HG03469 (cell line): ENCODE measurements at regions not wholly inside any gene's neighbourhood (a gene's known extent, or its start where the extent isn't known, plus 50 kb on each side); places are given as distances from the start of the nearest gene placed in this dataset.
"Not testable (repeated sequence)": the region's sequence is repeated elsewhere in the genome, so short reads cannot be mapped to it uniquely, and the experiment has no call there.

Experiments
- ATAC-seq: cut with Tn5 transposase; IDR thresholded peaks from one replicate; pipeline ENCODE4 v1.9.1; 2021; ENCODE audit warnings: mild to moderate bottlenecking, moderate library complexity, moderate number of reproducible peaks; ENCODE audit not compliant: unreplicated experiment

DNA sequence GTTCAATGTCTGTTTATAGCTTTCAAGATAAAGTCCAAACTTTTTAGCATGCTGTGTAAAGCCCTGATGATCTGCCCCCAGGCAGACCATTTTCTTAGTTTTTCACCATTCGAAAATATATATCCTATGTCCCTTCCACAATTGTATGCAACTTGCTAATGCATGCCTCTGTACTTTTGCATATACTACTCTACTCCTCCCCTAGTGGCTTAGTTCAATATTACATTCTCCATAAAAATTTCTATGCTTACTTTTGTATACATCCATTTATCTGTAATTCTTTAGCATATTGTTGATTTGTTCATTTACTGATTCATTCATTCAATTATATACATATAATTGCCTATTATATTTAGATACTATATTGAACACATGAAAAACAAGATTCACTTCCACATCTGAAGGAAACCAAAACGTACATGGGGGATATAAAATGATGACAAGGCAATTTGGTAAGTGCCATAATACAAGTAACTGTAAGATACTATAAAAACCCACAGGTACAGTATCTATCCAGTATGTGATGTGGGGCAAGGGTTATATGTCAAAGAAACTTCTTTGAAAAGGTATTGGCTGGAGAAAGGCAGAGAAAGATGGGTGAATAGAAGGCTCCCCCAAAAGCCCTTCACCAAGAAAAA is 902.5 kb downstream of the FAM133A start:
- ATAC-seq, result no peak

DNA sequence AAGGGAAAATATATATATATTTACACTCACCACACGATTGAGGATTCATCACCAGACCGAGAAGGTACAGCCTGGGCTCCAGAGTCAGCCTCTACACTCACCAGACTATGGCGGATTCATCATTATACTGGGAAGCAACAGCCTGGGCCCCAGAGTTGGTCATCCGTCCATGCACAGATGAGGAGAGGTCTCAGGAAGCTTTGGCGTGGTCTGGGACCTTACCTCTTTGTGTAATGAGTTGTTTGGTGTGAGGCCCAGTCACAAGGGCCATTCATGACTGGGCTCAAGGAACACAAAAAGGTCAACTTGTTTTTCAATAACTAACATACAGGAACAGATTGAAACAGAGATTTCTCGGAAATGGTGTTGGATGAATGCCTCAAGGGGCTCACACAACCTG is 926.1 kb downstream of the FAM133A start:
- no peak for ATAC-seq

DNA sequence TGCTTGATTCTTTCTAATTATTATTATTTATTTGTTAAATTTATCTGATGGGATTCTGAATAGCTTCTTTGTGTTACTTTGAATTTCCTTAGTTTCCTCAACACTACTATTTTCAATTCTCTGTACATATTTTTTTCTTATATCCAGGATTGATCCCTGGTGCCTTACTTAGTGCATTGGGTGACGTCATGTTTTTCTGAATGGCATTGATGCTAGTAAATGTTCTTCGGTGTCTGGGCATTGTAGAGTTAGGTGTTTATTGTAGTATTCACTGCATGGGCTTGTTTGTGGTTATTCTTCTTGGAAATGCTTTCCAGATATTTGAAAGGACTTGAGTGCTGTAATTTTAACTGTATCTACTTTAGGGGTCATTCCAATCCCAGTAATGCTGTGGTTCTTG is 938.1 kb downstream of the FAM133A start:
- ATAC-seq, result no peak

DNA sequence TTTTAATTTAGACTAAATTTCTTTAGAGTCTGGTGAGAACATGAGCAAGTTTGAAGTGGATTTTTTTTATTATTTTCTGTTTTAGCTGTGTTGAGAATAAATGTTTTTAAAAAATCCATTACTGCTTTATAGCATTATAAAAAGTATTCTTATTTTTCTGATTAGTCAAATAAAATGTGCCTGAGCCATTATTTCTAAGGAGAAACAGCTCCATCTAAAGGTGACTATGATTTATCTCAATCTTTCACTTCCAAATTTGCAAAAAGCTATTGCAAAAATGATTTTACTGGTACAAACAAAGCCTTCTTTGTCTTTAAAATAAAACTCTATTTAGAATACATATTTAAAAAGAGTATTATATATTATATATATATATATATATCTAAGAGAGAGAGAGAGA is 959.2 kb downstream of the FAM133A start:
- no peak for ATAC-seq

DNA sequence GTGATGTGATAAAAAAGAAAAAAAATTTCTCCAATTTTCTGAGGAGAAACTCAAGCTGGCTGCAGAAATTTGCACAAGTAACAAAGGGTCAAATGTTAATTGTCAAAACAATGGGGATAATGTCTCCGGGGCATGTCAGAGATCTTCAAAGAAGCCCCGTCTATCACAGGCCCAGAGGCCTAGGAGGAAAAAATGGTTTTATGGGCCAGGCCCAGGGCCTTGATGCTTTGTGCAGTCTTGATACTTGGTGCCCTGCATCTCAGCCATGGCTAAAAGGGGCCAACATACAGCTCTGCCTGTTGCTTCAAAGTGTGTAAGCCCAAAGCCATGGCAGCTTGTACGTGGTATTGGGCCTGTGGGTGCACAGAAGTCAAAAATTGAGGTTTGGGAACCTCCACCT is 961.0 kb downstream of the FAM133A start:
- no peak for ATAC-seq

DNA sequence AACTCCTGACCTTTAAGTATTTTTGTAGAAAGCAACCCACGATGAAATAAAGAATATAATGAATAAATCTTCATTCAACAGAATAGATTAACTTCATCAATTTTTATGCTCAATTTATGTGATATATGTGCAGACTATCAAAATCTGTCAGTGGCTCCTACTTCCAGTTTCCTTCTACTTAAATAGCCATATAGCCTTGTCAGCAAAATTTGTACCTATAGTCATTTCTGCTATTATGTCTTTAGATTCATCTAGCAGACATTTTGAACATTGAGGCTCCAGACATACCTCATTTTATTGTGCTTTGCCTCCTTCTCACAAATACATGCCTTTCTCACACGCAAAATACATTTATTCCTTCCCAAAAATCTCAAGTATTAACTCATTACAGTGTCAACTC is 971.7 kb downstream of the FAM133A start:
- no peak for ATAC-seq

DNA sequence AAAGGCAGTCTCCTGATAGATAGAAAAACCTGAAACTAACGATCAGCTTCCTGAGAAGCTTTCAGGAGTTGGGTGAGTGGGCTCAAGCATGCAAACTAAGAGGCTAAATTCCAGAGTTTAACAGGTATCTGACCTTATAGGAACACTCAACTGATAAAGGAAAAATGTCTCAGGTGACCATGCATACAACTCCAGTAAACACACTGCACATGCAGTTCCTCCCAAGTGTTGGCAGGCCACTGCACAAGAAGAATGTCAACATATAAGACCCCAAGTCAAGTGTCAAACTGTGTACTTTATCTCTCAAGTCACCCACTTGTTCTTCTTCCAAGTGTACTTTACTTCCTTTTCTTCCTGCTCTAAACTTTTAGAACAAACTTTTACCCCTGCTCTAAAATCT is 981.2 kb downstream of the FAM133A start:
- no peak for ATAC-seq

DNA sequence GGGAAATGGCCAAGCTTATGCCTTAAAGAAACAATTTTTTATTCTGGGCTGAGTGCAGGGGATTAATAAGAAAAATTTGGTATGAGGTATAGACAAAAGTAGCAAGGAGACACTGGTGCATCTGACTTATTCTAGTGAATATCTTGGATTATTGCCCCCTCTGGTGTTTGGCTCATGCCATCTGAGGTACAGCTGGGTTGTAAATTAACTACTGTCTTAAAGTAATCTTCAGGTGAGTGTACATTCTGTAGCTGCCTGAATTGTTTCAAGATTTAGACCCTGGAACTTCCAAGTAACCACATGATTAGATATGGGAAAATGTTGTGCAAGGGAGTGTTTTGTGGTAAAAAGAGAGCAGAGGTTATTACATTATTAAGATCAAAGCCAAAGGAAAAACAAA is 988.7 kb downstream of the FAM133A start:
- ATAC-seq, result no peak

DNA sequence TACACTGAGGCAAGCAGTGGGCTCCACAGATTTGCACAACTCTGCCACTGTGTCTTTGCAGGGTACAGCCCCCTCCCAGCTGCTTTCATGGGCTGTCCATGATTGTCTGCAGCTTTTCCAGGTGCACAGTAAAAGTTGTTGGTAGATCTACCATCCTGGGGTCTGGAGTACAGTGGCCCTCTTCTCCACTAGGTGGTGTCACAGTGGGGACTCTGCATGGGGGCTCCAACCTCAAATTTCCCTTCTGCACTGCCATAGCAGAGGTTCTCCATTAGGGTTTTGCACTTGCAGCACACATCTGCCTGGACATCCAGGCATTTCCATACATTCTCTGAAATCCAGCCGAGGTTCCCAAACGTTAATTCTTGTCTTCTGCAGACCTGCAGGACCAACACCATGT is 1002.3 kb downstream of the FAM133A start:
- no peak for ATAC-seq

DNA sequence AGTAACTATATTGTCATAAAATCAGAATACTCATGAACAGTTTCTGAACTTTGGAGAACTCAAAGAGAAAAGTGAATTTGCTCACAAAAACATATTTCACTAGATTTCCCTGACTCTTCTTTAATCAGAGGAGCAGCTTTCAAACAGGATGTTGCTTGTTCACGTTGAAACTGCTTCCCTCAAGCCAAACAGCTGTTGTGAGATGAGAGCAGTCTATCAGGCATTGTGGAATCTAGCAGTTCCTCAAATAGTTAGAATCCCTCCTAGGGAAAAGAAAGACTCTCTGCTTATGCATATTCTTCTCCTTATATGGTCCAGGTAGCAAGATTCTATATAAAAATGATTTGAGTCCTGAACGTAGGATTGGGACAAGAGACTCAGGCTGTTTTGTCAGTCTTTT is 1012.1 kb downstream of the FAM133A start:
- ATAC-seq, result no peak

DNA sequence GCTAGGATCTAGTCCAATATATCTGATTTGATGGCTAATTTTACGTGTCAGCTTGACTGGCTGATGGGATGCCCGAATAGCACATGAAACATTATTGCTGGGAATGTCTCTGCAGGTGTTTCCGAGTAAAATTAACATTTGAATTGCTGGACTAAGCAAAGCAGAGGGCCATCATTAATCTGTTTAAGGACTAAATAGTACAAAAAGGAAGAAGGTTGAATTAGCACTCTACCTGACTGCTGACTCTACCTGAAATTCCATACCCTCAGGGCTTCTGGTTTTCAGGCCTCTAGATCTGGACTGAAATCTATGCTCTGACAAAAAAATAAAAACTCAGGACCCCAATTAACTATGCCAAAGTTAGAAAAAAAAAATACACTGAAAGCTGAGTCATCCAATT is 1021.9 kb downstream of the FAM133A start:
- ATAC-seq, result no peak

DNA sequence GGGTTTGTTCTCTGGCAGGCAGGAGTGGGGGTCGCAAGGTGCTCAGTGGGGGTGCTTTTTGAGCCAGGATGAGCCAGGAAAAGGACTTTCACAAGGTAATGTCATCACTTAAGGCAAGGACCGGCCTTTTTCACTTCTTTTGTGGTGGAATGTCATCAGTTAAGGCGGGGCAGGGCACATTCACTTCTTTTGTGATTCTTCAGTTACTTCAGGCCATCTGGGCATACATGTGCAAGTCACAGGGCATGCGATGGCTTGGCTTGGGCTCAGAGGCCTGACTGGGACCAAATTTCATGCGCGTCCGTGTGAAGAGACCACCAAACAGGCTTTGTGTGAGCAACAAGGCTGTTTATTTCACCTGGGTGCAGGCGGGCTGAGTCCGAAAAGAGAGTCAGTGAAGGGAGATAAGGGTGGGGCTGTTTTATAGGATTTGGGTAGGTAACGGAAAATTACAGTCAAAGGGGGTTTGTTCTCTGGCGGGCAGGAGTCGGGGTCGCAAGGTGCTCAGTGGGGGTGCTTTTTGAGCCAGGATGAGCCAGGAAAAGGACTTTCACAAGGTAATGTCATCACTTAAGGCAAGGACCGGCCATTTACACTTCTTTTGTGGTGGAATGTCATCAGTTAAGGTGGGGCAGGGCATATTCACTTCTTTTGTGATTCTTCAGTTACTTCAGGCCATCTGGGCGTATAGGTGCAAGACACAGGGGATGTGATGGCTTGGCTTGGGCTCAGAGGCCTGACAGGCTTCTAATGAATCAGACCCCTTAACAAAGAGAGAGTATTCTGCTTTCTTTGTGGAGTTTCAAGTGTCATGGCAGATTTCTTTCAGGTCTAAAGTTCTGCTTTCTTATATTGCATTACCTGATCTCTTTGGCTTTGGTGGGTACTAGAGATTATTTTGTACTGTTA is 1030.6 kb downstream of the FAM133A start:
- ATAC-seq, result not testable (repeated sequence)

DNA sequence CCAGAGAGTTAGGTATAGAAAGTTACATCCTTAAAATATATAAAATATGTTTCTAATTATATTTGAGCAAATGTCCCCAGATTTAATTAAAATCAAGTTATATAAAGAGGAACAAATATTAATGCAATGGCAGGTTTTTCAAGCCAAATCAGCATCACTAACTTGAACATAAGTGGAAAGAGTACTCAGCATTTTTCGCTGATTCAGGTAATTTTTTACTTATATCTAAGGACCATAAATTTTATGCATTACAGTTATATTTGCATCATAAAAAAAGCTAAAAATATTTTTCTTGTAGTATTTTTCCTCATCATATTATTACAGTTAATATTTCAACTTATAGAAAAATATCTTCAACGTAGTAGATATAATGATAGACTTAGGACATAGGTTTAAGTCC is 1047.4 kb downstream of the FAM133A start:
- no peak for ATAC-seq

DNA sequence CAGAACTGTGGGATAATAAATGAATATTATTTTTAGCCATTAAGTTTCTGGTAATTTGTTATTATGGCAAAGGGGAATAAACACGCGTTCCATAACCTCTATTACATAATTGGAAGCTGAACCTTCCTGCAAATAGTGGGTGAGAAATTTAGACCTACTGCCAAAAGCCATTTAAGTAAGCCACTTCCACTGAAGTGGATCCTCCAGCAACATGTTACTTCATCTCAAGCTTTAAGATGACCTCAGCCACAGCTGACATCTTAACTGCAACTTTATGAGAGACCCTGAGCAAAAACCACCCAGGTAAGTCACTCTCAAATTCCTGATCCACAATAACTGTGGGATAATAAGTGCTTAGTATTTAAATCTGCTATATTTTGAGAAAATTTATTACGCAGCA is 1048.6 kb downstream of the FAM133A start:
- ATAC-seq, result no peak

DNA sequence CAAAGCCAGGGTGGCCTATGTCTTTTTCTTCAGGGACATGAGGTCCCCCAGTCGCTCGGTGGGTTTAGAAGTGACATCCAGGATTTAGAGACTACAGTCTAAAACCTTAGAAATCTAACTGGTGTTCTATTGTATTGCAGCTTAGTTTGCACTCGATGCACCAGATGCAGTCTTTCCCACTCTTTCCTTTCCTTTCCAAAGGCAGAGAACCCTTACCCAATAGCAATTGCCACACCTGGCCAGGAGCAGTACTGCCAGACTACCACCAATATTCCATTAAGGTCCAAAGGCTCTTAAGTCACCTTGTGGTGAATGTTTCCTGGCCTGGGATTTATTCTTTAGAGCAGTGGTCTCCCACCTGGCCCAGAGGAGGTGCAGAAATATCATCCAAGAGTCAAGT is 1068.8 kb downstream of the FAM133A start:
- ATAC-seq, result no peak

DNA sequence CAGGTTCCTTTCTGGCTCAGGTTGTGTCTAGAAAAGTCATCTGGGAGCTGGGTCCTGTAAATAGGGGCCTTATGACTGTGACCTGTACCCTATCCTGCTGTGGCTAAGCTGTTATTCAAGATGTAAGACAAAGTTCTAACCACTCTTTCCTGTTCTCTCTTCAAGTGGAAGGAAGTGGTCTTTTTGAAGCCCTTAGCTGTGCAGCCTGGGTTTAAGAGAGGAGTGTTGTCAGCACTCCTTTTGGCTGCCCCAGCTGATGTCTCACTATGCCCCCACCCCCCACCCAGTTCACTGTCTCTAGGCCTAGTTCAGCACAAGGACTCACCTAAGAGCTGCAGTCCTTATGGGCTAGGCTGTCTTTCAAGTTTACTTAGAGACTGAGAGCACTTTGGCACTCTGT is 1069.5 kb downstream of the FAM133A start:
- ATAC-seq, result no peak

DNA sequence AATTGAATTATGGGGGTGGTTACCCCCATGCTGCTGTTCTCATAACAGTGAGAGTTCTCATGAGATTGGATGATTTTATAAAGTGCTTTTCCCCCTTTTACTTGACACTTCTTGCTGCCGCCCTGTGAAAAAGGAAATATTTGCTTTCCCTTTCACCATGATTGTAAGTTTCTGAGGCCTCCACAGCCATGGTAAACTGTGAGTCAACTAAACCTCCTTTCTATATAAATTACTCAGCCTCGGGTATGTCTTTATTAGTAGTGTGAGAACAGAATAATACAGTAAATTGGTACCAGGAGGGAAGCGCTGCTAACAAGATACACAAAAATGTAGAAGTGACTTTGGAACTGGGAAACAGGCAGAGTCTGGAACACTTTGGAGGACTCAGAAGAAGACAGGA is 1070.8 kb downstream of the FAM133A start:
- ATAC-seq, result no peak

DNA sequence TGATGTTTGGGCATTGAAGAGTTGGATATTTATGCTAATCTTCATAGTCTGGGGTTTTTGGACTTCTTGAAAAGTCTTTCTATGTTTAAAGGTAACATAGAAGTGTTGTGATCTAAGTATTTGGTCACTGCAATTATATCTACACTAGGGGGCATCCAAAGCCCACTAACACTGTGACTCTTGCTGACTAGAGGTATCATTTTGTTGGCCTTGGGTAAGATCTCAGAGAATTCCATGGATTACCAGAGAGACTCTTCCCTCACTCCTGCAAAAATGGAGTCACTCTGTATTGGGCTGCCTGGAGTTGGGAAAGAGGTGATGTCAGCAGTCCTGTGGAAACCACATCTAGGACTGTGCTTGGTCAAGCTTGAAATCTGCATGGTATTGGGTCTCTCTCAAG is 1077.6 kb downstream of the FAM133A start:
- no peak for ATAC-seq

DNA sequence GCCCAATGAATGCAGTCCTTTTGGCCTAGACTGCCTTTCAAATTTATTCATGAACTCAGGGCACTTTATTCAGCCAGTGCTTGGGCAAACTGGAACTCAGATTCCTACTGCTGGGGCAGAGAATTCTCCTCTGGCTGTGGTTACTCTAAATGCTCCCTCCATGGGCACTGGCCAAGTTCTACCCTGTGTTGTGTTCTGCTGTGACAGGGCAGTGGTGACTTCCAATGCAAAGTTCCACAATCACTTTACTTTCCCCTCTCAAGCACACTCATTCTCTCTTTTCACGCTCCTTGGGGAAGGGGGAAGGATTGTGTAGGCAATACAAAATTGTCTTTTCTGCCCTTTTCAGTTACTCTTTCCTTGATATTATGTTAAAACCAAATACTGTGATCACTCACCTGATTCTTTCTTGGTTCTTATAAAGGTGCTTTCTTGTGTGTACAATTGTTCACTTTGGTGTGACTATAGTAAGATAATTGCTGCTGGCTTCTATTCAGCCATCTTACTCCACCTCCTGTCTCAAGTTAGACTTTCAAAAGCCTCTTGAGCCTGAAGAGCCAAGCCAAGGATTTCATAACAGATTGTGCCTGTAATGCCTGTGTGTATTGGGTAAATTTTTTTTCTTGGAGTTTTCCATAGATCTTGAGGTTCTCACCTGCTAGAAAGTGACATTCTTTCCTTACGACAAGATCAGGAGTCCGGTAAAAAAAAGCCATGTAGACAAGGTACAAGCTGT is 1078.6 kb downstream of the FAM133A start:
- no peak for ATAC-seq

DNA sequence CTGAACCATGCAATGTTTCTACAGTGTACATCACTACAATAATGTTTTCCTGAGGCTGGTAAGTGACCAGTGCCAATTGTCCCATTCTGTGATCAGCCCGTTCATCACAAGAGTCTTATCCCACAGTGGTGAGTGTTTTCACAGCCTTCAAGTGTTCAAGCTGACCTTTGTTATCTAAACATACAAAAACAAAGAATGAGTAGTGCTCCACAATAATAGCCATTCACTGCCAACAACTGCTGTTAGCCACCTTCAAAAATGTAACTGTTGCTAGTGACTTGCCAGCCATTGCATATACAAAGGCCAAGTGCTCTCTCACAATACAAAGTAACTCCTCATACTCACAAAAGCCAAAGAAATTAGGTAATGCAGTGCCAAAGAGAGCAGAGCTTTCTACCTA is 1084.1 kb downstream of the FAM133A start:
- ATAC-seq, result no peak

DNA sequence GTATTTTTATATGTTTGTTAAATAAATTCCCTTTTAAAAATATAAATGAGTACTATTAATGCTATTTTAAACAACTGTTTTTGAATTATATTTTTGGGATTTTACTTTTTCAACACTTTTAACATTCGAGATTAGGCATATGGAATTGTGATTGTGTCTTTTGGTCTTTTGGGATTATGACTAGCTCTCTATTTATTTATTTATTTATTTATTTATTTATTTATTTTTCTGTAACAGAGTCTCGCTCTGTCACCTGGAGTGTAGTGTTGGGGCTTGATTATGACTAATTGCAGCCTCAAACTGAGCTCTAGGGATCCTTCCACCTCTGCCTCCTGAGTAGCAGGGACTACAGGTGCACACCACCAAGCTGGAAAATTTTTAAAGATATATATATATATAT is 1101.6 kb downstream of the FAM133A start:
- no peak for ATAC-seq

DNA sequence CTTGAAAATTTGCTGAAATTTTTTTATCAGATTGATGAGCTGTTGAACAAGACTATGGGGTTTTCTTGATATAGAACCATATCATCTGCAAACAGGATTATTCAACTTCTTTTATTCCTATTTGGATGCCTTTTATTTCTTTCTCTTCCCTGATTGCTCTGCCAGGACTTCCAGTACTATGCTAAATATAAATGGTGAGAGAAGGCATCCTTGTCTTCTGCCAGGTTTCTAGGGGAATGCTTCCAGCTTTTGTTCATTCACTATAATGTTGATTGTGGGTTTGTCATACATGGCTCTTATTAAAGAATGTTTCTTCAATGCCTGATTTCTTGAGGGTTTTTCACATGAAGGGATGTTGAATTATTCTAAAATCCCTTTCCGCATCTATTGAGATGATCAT is 1139.5 kb downstream of the FAM133A start:
- no peak for ATAC-seq
